CD14-positive monocyte (primary cell): ENCODE measurements at regions not wholly inside any gene's neighbourhood (a gene's known extent, or its start where the extent isn't known, plus 50 kb on each side); places are given as distances from the start of the nearest gene placed in this dataset.

Experiments
- DNase-seq, 3 donors: peaks; one replicate each; pipeline ENCODE4 v3.0.0-alpha.2; 2011 to 2022
- H2AFZ ChIP-seq: 2 replicates; pipeline ENCODE4 v1.6.0; 2012; ENCODE audit warnings: mild to moderate bottlenecking, low read depth, low read length, inconsistent platforms; ENCODE audit not compliant: insufficient read depth, poor library complexity, severe bottlenecking
- H3K27ac ChIP-seq, 2 donors: 1 replicate in 1 of 2; 2 replicates in 1 of 2; pipeline ENCODE4 v1.5.1; 2012 to 2013; ENCODE audit warnings: low read length in 2 of 2, control low read depth in 1 of 2, inconsistent platforms in 1 of 2, low read depth in 1 of 2, mild to moderate bottlenecking in 1 of 2
- H3K27me3 ChIP-seq, 2 donors: one replicate each; pipeline versions ENCODE4 v1.6.0 to v1.6.1; 2011 to 2013; ENCODE audit warnings: low read length in 2 of 2; ENCODE audit not compliant: control insufficient read depth in 2 of 2, insufficient read depth in 2 of 2
- H3K36me3 ChIP-seq, 2 donors: replicated peaks in 1 of 2; 1 replicate in 1 of 2; 2 replicates in 1 of 2; pipeline versions ENCODE4 v1.5.1 to v1.6.1; 2012 to 2013; ENCODE audit warnings: low read length in 2 of 2, control low read depth in 1 of 2, inconsistent platforms in 1 of 2, mild to moderate bottlenecking in 1 of 2; ENCODE audit not compliant: insufficient read depth in 2 of 2, control insufficient read depth in 1 of 2
- H3K4me1 ChIP-seq, 2 donors: 1 replicate in 1 of 2; 2 replicates in 1 of 2; pipeline versions ENCODE4 v1.5.1 to v1.6.1; 2012 to 2013; ENCODE audit warnings: low read length in 2 of 2, control low read depth in 1 of 2, inconsistent platforms in 1 of 2, mild to moderate bottlenecking in 1 of 2, moderate library complexity in 1 of 2; ENCODE audit not compliant: insufficient read depth in 2 of 2, control insufficient read depth in 1 of 2
- H3K4me2 ChIP-seq: replicated peaks from 2 replicates; pipeline ENCODE3; 2012; ENCODE audit warnings: low read length, moderate library complexity, mild to moderate bottlenecking; ENCODE audit not compliant: poor library complexity, severe bottlenecking; ENCODE audit errors: extremely low read depth
- H3K4me3 ChIP-seq, 3 experiments: fragments of 200-600 bp in 1 of 3; sonication (generic) in 1 of 3; replicated peaks in 1 of 3; 1 replicate in 2 of 3; 2 replicates in 1 of 3; pipeline ENCODE4 v1.5.1; 2011 to 2013; ENCODE audit warnings: low read length in 3 of 3, mild to moderate bottlenecking in 3 of 3, control low read depth in 2 of 3, low read depth in 2 of 3, inconsistent platforms in 1 of 3, moderate library complexity in 1 of 3
- H3K79me2 ChIP-seq: 2 replicates; pipeline ENCODE4 v1.6.0; 2012; ENCODE audit warnings: mild to moderate bottlenecking, control low read depth, inconsistent platforms, low read length, moderate library complexity; ENCODE audit not compliant: insufficient read depth
- H3K9ac ChIP-seq: 2 replicates; pipeline ENCODE4 v1.6.0; 2017; ENCODE audit warnings: low read length, mild to moderate bottlenecking; ENCODE audit not compliant: insufficient read depth, poor library complexity, severe bottlenecking
- H3K9me3 ChIP-seq, 2 donors: replicated peaks in 1 of 2; 1 replicate in 1 of 2; 2 replicates in 1 of 2; pipeline versions ENCODE4 v1.5.1 to v1.6.1; 2012 to 2013; ENCODE audit warnings: low read length in 2 of 2, control low read depth in 1 of 2; ENCODE audit not compliant: control insufficient read depth in 1 of 2, insufficient read depth in 1 of 2
- H4K20me1 ChIP-seq: 2 replicates; pipeline ENCODE4 v1.6.0; 2012; ENCODE audit warnings: mild to moderate bottlenecking, low read length, control low read depth, moderate library complexity; ENCODE audit not compliant: insufficient read depth
- H3K27ac Mint-ChIP-seq, 7 donors: one replicate each; pipeline ENCODE4 v1.8.0; 2020; ENCODE audit warnings: mild to moderate bottlenecking in 7 of 7, mixed read lengths in 7 of 7, moderate library complexity in 6 of 7, inconsistent platforms in 2 of 7
- H3K27me3 Mint-ChIP-seq, 3 donors: one replicate each; pipeline ENCODE4 v1.8.0; 2021 to 2022; ENCODE audit warnings: low read depth in 3 of 3, mild to moderate bottlenecking in 3 of 3, mixed read lengths in 3 of 3, moderate library complexity in 3 of 3, inconsistent platforms in 1 of 3
- H3K36me3 Mint-ChIP-seq, 2 donors: one replicate each; pipeline ENCODE4 v1.8.0; 2020; ENCODE audit warnings: mixed read lengths in 2 of 2, inconsistent platforms in 1 of 2, mild to moderate bottlenecking in 1 of 2
- H3K4me1 Mint-ChIP-seq: one replicate; pipeline ENCODE4 v1.8.0; 2020; ENCODE audit warnings: mild to moderate bottlenecking, mixed read lengths
- H3K4me3 Mint-ChIP-seq, 2 donors: one replicate each; pipeline ENCODE4 v1.8.0; 2020; ENCODE audit warnings: mild to moderate bottlenecking in 2 of 2, mixed read lengths in 2 of 2, moderate library complexity in 1 of 2
- H3K9me3 Mint-ChIP-seq, 7 donors: one replicate each; pipeline ENCODE4 v1.8.0; 2020 to 2022; ENCODE audit warnings: mixed read lengths in 7 of 7, mild to moderate bottlenecking in 6 of 7, moderate library complexity in 6 of 7, inconsistent platforms in 2 of 7
- WGBS: methylation state at CpG from one replicate; pipeline ENCODE4 v1.1.5; 2013; ENCODE audit warnings: missing lambda C conversion rate; ENCODE audit not compliant: insufficient coverage; 5-methylcytosine and 5-hydroxymethylcytosine counted together
- intact Hi-C, 2 donors: fragments of 100-400 bp; cut with micrococcal nuclease; formaldehyde crosslinking; loops; one replicate each; pipeline versions ENCODE4 v1.15.0 to v1.15.1; 2023
- TF ChIP-seq, protein P1 (sequence below): fragments of 200-600 bp; IDR thresholded peaks from one replicate; pipeline ENCODE4 v1.8.0; 2022; ENCODE audit warnings: antibody characterized with exemption, mild to moderate bottlenecking

- no peak overlapping the region for H3K4me3 ChIP-seq
- intact Hi-C loops, result no loop called here
- H3K27me3 Mint-ChIP-seq, result peaks cover 0 to 3% (median 0%) of the 10 kb centered on the region in 3 donors
- no peaks in the 10 kb centered on the region for H3K79me2 ChIP-seq
- H3K9ac ChIP-seq, result no peak overlapping the region
- no CpG with 5 or more reads among the region's 1 CpG for WGBS
- no peak overlapping the region for H2AFZ ChIP-seq
- peaks cover 0 to 6% (median 3%) of the 10 kb centered on the region in 7 donors for H3K9me3 Mint-ChIP-seq
- H3K36me3 Mint-ChIP-seq, result no peaks in the 10 kb centered on the region
- H3K9me3 ChIP-seq, result peaks cover 14 to 15% of the 10 kb centered on the region in 2 donors
- no peak for DNase-seq
- TF ChIP-seq, protein P1, sequence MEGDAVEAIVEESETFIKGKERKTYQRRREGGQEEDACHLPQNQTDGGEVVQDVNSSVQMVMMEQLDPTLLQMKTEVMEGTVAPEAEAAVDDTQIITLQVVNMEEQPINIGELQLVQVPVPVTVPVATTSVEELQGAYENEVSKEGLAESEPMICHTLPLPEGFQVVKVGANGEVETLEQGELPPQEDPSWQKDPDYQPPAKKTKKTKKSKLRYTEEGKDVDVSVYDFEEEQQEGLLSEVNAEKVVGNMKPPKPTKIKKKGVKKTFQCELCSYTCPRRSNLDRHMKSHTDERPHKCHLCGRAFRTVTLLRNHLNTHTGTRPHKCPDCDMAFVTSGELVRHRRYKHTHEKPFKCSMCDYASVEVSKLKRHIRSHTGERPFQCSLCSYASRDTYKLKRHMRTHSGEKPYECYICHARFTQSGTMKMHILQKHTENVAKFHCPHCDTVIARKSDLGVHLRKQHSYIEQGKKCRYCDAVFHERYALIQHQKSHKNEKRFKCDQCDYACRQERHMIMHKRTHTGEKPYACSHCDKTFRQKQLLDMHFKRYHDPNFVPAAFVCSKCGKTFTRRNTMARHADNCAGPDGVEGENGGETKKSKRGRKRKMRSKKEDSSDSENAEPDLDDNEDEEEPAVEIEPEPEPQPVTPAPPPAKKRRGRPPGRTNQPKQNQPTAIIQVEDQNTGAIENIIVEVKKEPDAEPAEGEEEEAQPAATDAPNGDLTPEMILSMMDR, result no peak
- H4K20me1 ChIP-seq, result no peaks in the 10 kb centered on the region
- no peak overlapping the region for H3K27ac Mint-ChIP-seq
- H3K27ac ChIP-seq, result no peak overlapping the region
- H3K36me3 ChIP-seq, result no peaks in the 10 kb centered on the region
- no peak overlapping the region for H3K4me2 ChIP-seq
- no peaks in the 10 kb centered on the region for H3K27me3 ChIP-seq
- no peaks in the 10 kb centered on the region for H3K4me1 Mint-ChIP-seq
- no peaks in the 10 kb centered on the region for H3K4me1 ChIP-seq
- H3K4me3 Mint-ChIP-seq, result no peak overlapping the region
These were observed 419.4 kb downstream of the CDH11 start for GRCh38 chr16:64702415-64702814.

DNA sequence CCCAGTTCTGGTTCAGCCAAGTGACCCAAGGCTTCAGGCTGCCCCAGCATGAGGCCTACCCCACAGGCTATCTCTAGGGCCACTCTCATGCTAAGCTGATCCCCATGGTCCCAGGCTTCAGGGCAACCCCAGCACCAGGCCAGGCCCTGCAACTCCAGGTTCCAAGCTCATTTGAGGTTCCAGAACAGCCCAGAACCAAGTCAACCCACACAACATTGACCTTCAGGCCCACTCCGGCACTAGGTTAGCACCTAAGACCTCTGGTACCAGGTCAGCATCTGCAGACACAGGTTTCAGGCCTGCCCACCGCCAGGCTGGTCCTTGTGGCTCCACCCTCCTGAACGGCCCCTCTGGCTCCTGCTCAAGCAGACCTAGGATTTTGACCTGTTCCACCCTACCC, 421.2 kb downstream of the CDH11 start:
- Histone ChIP-seq H3K9me3 (peaks cover 15 to 20% of the 10 kb centered on the region in 2 donors), H2AFZ (no peak overlapping the region), H3K27me3 (no peaks in the 10 kb centered on the region), H4K20me1 (no peaks in the 10 kb centered on the region), H3K27ac (no peak overlapping the region), H3K4me3 (no peak overlapping the region), H3K9ac (no peak overlapping the region), H3K4me1 (no peaks in the 10 kb centered on the region), H3K36me3 (no peaks in the 10 kb centered on the region), H3K4me2 (no peak overlapping the region), H3K79me2 (no peaks in the 10 kb centered on the region)
- H3K4me1 Mint-ChIP-seq, result no peaks in the 10 kb centered on the region
- intact Hi-C loops, result no loop called here
- WGBS, result 83% methylated on average over 3 of the region's 3 CpGs
- no peak overlapping the region for H3K27ac Mint-ChIP-seq
- peaks cover 0 to 3% (median 0%) of the 10 kb centered on the region in 3 donors for H3K27me3 Mint-ChIP-seq
- no peak for DNase-seq
- TF ChIP-seq, protein P1, result no peak
- no peaks in the 10 kb centered on the region for H3K36me3 Mint-ChIP-seq
- peaks cover 0 to 6% (median 3%) of the 10 kb centered on the region in 7 donors for H3K9me3 Mint-ChIP-seq
- H3K4me3 Mint-ChIP-seq, result no peak overlapping the region
